H9 (cell line): ENCODE measurements at regions not wholly inside any gene's neighbourhood (a gene's known extent, or its start where the extent isn't known, plus 50 kb on each side); places are given as distances from the start of the nearest gene placed in this dataset.

Experiments used
- DNase-seq: peaks from one replicate; pipeline ENCODE4 v3.0.0-alpha.2; 2017
- H2AFZ ChIP-seq: one replicate; pipeline ENCODE4 v1.6.1; 2013; ENCODE audit warnings: mild to moderate bottlenecking, low read length, control low read depth, moderate library complexity
- H2AK5ac ChIP-seq: 2 replicates; pipeline ENCODE4 v1.6.1; 2013; ENCODE audit warnings: low read length, control low read depth, mixed read lengths; ENCODE audit not compliant: insufficient read length
- H2BK120ac ChIP-seq: one replicate; pipeline ENCODE4 v1.6.1; 2013; ENCODE audit warnings: low read depth, mild to moderate bottlenecking, low read length, control low read depth, inconsistent platforms; ENCODE audit not compliant: poor library complexity, severe bottlenecking
- H2BK12ac ChIP-seq: 2 replicates; pipeline ENCODE4 v1.6.1; 2013; ENCODE audit warnings: low read length, control low read depth, mixed read lengths, low read depth; ENCODE audit not compliant: insufficient read length
- H2BK15ac ChIP-seq: 2 replicates; pipeline ENCODE4 v1.6.1; 2013; ENCODE audit warnings: low read depth, low read length, control low read depth
- H2BK20ac ChIP-seq: one replicate; pipeline ENCODE4 v1.6.1; 2013; ENCODE audit warnings: low read depth, mild to moderate bottlenecking, low read length, control low read depth, inconsistent platforms; ENCODE audit not compliant: poor library complexity, severe bottlenecking
- H2BK5ac ChIP-seq: 2 replicates; pipeline ENCODE4 v1.6.1; 2013; ENCODE audit warnings: low read length, control low read depth, mixed read lengths; ENCODE audit not compliant: insufficient read length
- H3K14ac ChIP-seq: 2 replicates; pipeline ENCODE4 v1.6.1; 2013; ENCODE audit warnings: low read length, control low read depth; ENCODE audit not compliant: insufficient read depth
- H3K18ac ChIP-seq: 2 replicates; pipeline ENCODE4 v1.6.1; 2013; ENCODE audit warnings: low read depth, mild to moderate bottlenecking, mixed read lengths, low read length, control low read depth; ENCODE audit not compliant: insufficient read length
- H3K23ac ChIP-seq: 2 replicates; pipeline ENCODE4 v1.6.1; 2013; ENCODE audit warnings: low read length, control low read depth, mixed read lengths, low read depth; ENCODE audit not compliant: insufficient read length
- H3K23me2 ChIP-seq: 2 replicates; pipeline ENCODE4 v1.6.1; 2013; ENCODE audit warnings: low read depth, mild to moderate bottlenecking, mixed read lengths, low read length, control low read depth; ENCODE audit not compliant: insufficient read length, poor library complexity, severe bottlenecking
- H3K27ac ChIP-seq: 2 replicates; pipeline ENCODE4 v1.5.1; 2013; ENCODE audit warnings: low read length, control low read depth, mixed read lengths, low read depth; ENCODE audit not compliant: insufficient read length
- H3K27me3 ChIP-seq: 2 replicates; pipeline ENCODE4 v1.6.1; 2013; ENCODE audit warnings: low read length, control low read depth, inconsistent platforms; ENCODE audit not compliant: insufficient read depth
- H3K4ac ChIP-seq: 2 replicates; pipeline ENCODE4 v1.6.1; 2013; ENCODE audit warnings: low read depth, mild to moderate bottlenecking, control low read depth, inconsistent platforms, low read length, moderate library complexity
- H3K4me1 ChIP-seq: 2 replicates; pipeline ENCODE4 v1.6.1; 2013; ENCODE audit warnings: low read length, control low read depth, inconsistent platforms; ENCODE audit not compliant: insufficient read depth
- H3K4me2 ChIP-seq: 2 replicates; pipeline ENCODE4 v1.6.1; 2013; ENCODE audit warnings: low read length, control low read depth, mixed read lengths; ENCODE audit not compliant: insufficient read length, insufficient read depth
- H3K56ac ChIP-seq: 2 replicates; pipeline ENCODE4 v1.6.1; 2013; ENCODE audit warnings: low read depth, mild to moderate bottlenecking, mixed read lengths, low read length, control low read depth; ENCODE audit not compliant: insufficient read length
- H3K79me1 ChIP-seq: 2 replicates; pipeline ENCODE4 v1.6.1; 2013; ENCODE audit warnings: low read depth, mild to moderate bottlenecking, moderate library complexity, low read length, control low read depth, inconsistent platforms; ENCODE audit not compliant: insufficient read depth, poor library complexity, severe bottlenecking
- H3K79me2 ChIP-seq: 2 replicates; pipeline ENCODE4 v1.6.1; 2013; ENCODE audit warnings: low read length, control low read depth, inconsistent platforms; ENCODE audit not compliant: insufficient read depth
- H3K9ac ChIP-seq: 2 replicates; pipeline ENCODE4 v1.6.1; 2013; ENCODE audit warnings: low read length, control low read depth, mixed read lengths; ENCODE audit not compliant: insufficient read length; ENCODE audit errors: extremely low read depth
- H3K9me3 ChIP-seq: one replicate; pipeline ENCODE4 v1.6.1; 2013; ENCODE audit warnings: low read depth, low read length, inconsistent platforms; ENCODE audit not compliant: control insufficient read depth
- H3T11ph ChIP-seq: one replicate; pipeline ENCODE4 v1.6.1; 2013; ENCODE audit warnings: mild to moderate bottlenecking, low read length, control low read depth, inconsistent platforms
- H4K20me1 ChIP-seq: one replicate; pipeline ENCODE4 v1.6.1; 2013; ENCODE audit not compliant: control insufficient read depth, insufficient read length, insufficient read depth
- H4K5ac ChIP-seq: 2 replicates; pipeline ENCODE4 v1.6.1; 2013; ENCODE audit warnings: low read depth, mild to moderate bottlenecking, mixed read lengths, low read length, control low read depth; ENCODE audit not compliant: insufficient read length
- H4K8ac ChIP-seq: replicated peaks from 2 replicates; pipeline ENCODE4 v1.6.1; 2013; ENCODE audit warnings: low read length, control low read depth, mixed read lengths, low read depth; ENCODE audit not compliant: insufficient read length
- H4K91ac ChIP-seq: 2 replicates; pipeline ENCODE4 v1.6.1; 2013; ENCODE audit warnings: low read depth, mild to moderate bottlenecking, moderate library complexity, mixed read lengths, low read length, control low read depth; ENCODE audit not compliant: insufficient read length
- H3K27ac Mint-ChIP-seq, 3 experiments: 2 replicates in 2 of 3; 3 replicates in 1 of 3; pipeline ENCODE4 v1.8.0; 2020 to 2021; ENCODE audit warnings: mixed read lengths in 3 of 3, mild to moderate bottlenecking in 1 of 3, moderate library complexity in 1 of 3
- H3K27me3 Mint-ChIP-seq: 2 replicates; pipeline ENCODE4 v1.8.0; 2021; ENCODE audit warnings: low read depth, mild to moderate bottlenecking, moderate library complexity, mixed read lengths
- H3K36me3 Mint-ChIP-seq, 3 experiments: 2 replicates in 2 of 3; 3 replicates in 1 of 3; pipeline ENCODE4 v1.8.0; 2020 to 2021; ENCODE audit warnings: low read depth in 3 of 3, mixed read lengths in 3 of 3; ENCODE audit not compliant: insufficient read depth in 1 of 3
- H3K4me1 Mint-ChIP-seq, 2 experiments: 2 replicates each; pipeline ENCODE4 v1.8.0; 2020; ENCODE audit warnings: mixed read lengths in 2 of 2
- H3K4me3 Mint-ChIP-seq, 2 experiments: 2 replicates in 1 of 2; 3 replicates in 1 of 2; pipeline ENCODE4 v1.8.0; 2020 to 2021; ENCODE audit warnings: mild to moderate bottlenecking in 2 of 2, mixed read lengths in 2 of 2, moderate library complexity in 1 of 2
- H3K9me3 Mint-ChIP-seq, 2 experiments: 2 replicates in 1 of 2; 3 replicates in 1 of 2; pipeline ENCODE4 v1.8.0; 2020; ENCODE audit warnings: mild to moderate bottlenecking in 2 of 2, mixed read lengths in 2 of 2, moderate library complexity in 1 of 2
- CTCF ChIP-seq: fragments of 200-600 bp; sonication (generic); conservative IDR thresholded peaks from 3 replicates; pipeline ENCODE4 v1.8.0; 2021; ENCODE audit warnings: antibody characterized with exemption, mild to moderate bottlenecking
- WGBS: extraction: QIAGEN DNeasy Blood & Tissue Kit; methylation state at CpG from one replicate; pipeline ENCODE4 v1.1.7; 2013; ENCODE audit warnings: missing lambda C conversion rate, low lambda C conversion rate, mixed read lengths; ENCODE audit not compliant: insufficient read length; ENCODE audit errors: extremely low coverage; 5-methylcytosine and 5-hydroxymethylcytosine counted together

- no peak overlapping the region for H3K56ac ChIP-seq
- no peak overlapping the region for H3K27ac Mint-ChIP-seq
- H2AK5ac ChIP-seq: no peak overlapping the region
- H4K8ac ChIP-seq: no peak overlapping the region
- H3K14ac ChIP-seq: no peak overlapping the region
- no peak overlapping the region for H2AFZ ChIP-seq
- H3K27me3 ChIP-seq: no peaks in the 10 kb centered on the region
- H3K9me3 ChIP-seq: no peaks in the 10 kb centered on the region
- no peak overlapping the region for H3T11ph ChIP-seq
- no peak overlapping the region for H3K4me3 Mint-ChIP-seq
- H3K4me1 ChIP-seq: no peaks in the 10 kb centered on the region
- no peak overlapping the region for H4K5ac ChIP-seq
- H3K79me2 ChIP-seq: no peaks in the 10 kb centered on the region
- H3K79me1 ChIP-seq: no peaks in the 10 kb centered on the region
- no peak overlapping the region for H2BK5ac ChIP-seq
- DNase-seq: no peak
- H4K91ac ChIP-seq: no peak overlapping the region
- H3K9me3 Mint-ChIP-seq: peaks cover 3 to 7% of the 10 kb centered on the region in 2 experiments; a peak in 3 of 5 replicates
- H2BK20ac ChIP-seq: no peak overlapping the region
- H2BK12ac ChIP-seq: no peak overlapping the region
- no peak overlapping the region for H3K9ac ChIP-seq
- no peaks in the 10 kb centered on the region for H3K23me2 ChIP-seq
- no peak overlapping the region for H3K4me2 ChIP-seq
- no peak for TF ChIP-seq CTCF
- no peak overlapping the region for H2BK120ac ChIP-seq
- H3K27me3 Mint-ChIP-seq: peaks cover 11% of the 10 kb centered on the region
- no peaks in the 10 kb centered on the region for H4K20me1 ChIP-seq
- peaks cover 15 to 16% of the 10 kb centered on the region in 2 experiments for H3K4me1 Mint-ChIP-seq
- no peak overlapping the region for H2BK15ac ChIP-seq
- H3K4ac ChIP-seq: no peak overlapping the region
- no peaks in the 10 kb centered on the region for H3K36me3 Mint-ChIP-seq
- H3K27ac ChIP-seq: no peak overlapping the region
- WGBS: no CpG with 5 or more reads among the region's 2 CpGs
- no peak overlapping the region for H3K23ac ChIP-seq
- no peak overlapping the region for H3K18ac ChIP-seq
Measured at GRCh38 chr15:85325834-85326233, 54.6 kb upstream of the AKAP13 start.
